ENCODE measurements at regions not wholly inside any gene's neighbourhood (a gene's known extent, or its start where the extent isn't known, plus 50 kb on each side); places are given as distances from the start of the nearest gene placed in this dataset.
A peak's percentile ranks its signal among the peaks of the same experiment; 100 is the strongest.

GRCh38 chr17:11082559-11082958 is 158.5 kb upstream of the SHISA6 start:
- Histone ChIP-seq H3K27ac (ENCODE audit: low read length) (no peak overlapping the region), H3K36me3 (ENCODE audit: control insufficient read depth, insufficient read depth, low read length) (no peaks in the 10 kb centered on the region), H3K9me3 (ENCODE audit: control insufficient read depth, insufficient read depth, low read length) (no peaks in the 10 kb centered on the region), H3K4me1 (ENCODE audit: control insufficient read depth, insufficient read depth, low read length) (no peaks in the 10 kb centered on the region), H3K4me3 (ENCODE audit: low read length) (no peak overlapping the region), H3K27me3 (ENCODE audit: control insufficient read depth, insufficient read depth, low read length) (no peaks in the 10 kb centered on the region)
- peak; percentile 20 for DNase-seq (ENCODE audit: low read depth, low spot score)

- Histone ChIP-seq H3K27me3 (ENCODE audit: control insufficient read depth, insufficient read depth, low read length) (no peaks in the 10 kb centered on the region), H3K4me3 (ENCODE audit: low read length) (no peak overlapping the region), H3K4me1 (ENCODE audit: control insufficient read depth, insufficient read depth, low read length) (no peaks in the 10 kb centered on the region), H3K36me3 (ENCODE audit: control insufficient read depth, insufficient read depth, low read length) (no peaks in the 10 kb centered on the region), H3K9me3 (ENCODE audit: control insufficient read depth, insufficient read depth, low read length) (no peaks in the 10 kb centered on the region), H3K27ac (ENCODE audit: low read length) (no peak overlapping the region)
- no CpG with 5 or more reads among the region's 3 CpGs for WGBS (ENCODE audit: insufficient coverage, insufficient read length)
- DNase-seq (ENCODE audit: low read depth, low spot score) = no peak
Measured at GRCh38 chr17:11081342-11081741, 159.7 kb upstream of the SHISA6 start.

- no peak for DNase-seq (ENCODE audit: low read depth, low spot score)
- no peak overlapping the region for H3K4me3 ChIP-seq (ENCODE audit: low read length)
- no peaks in the 10 kb centered on the region for H3K9me3 ChIP-seq (ENCODE audit: control insufficient read depth, insufficient read depth, low read length)
- WGBS (ENCODE audit: insufficient coverage, insufficient read length) = no CpG with 5 or more reads among the region's 1 CpG
- no peak overlapping the region for H3K27ac ChIP-seq (ENCODE audit: low read length)
- H3K36me3 ChIP-seq (ENCODE audit: control insufficient read depth, insufficient read depth, low read length) = no peaks in the 10 kb centered on the region
- no peaks in the 10 kb centered on the region for H3K4me1 ChIP-seq (ENCODE audit: control insufficient read depth, insufficient read depth, low read length)
- H3K27me3 ChIP-seq (ENCODE audit: control insufficient read depth, insufficient read depth, low read length) = no peaks in the 10 kb centered on the region
Measured at GRCh38 chr17:11077673-11078072, 163.3 kb upstream of the SHISA6 start.

GRCh38 chr17:11074451-11074850 is 166.6 kb upstream of the SHISA6 start:
- Histone ChIP-seq H3K27me3 (ENCODE audit: control insufficient read depth, insufficient read depth, low read length) (no peaks in the 10 kb centered on the region), H3K9me3 (ENCODE audit: control insufficient read depth, insufficient read depth, low read length) (no peaks in the 10 kb centered on the region), H3K36me3 (ENCODE audit: control insufficient read depth, insufficient read depth, low read length) (no peaks in the 10 kb centered on the region), H3K4me3 (ENCODE audit: low read length) (no peak overlapping the region), H3K27ac (ENCODE audit: low read length) (no peak overlapping the region), H3K4me1 (ENCODE audit: control insufficient read depth, insufficient read depth, low read length) (no peaks in the 10 kb centered on the region)
- no CpG with 5 or more reads among the region's 2 CpGs for WGBS (ENCODE audit: insufficient coverage, insufficient read length)
- DNase-seq (ENCODE audit: low read depth, low spot score) = no peak

- DNase-seq (ENCODE audit: low read depth, low spot score) = no peak
- H3K36me3 ChIP-seq (ENCODE audit: control insufficient read depth, insufficient read depth, low read length) = no peaks in the 10 kb centered on the region
Measured at GRCh38 chr17:11056926-11057325, 184.1 kb upstream of the SHISA6 start.

GRCh38 chr17:11053846-11054245 is 187.2 kb upstream of the SHISA6 start:
- no peaks in the 10 kb centered on the region for H3K9me3 ChIP-seq (ENCODE audit: control insufficient read depth, insufficient read depth, low read length)
- H3K27me3 ChIP-seq (ENCODE audit: control insufficient read depth, insufficient read depth, low read length) = no peaks in the 10 kb centered on the region
- no CpG with 5 or more reads among the region's 3 CpGs for WGBS (ENCODE audit: insufficient coverage, insufficient read length)
- DNase-seq (ENCODE audit: low read depth, low spot score) = no peak
- H3K4me1 ChIP-seq (ENCODE audit: control insufficient read depth, insufficient read depth, low read length) = no peaks in the 10 kb centered on the region
- no peaks in the 10 kb centered on the region for H3K36me3 ChIP-seq (ENCODE audit: control insufficient read depth, insufficient read depth, low read length)
- H3K4me3 ChIP-seq (ENCODE audit: low read length) = no peak overlapping the region
- H3K27ac ChIP-seq (ENCODE audit: low read length) = no peak overlapping the region

More at GRCh38 chr17:11056926-11057325, 184.1 kb upstream of the SHISA6 start:
- no peak overlapping the region for H3K4me3 ChIP-seq (ENCODE audit: low read length)
- no peaks in the 10 kb centered on the region for H3K4me1 ChIP-seq (ENCODE audit: control insufficient read depth, insufficient read depth, low read length)
- H3K9me3 ChIP-seq (ENCODE audit: control insufficient read depth, insufficient read depth, low read length) = no peaks in the 10 kb centered on the region
- no peak overlapping the region for H3K27ac ChIP-seq (ENCODE audit: low read length)
- H3K27me3 ChIP-seq (ENCODE audit: control insufficient read depth, insufficient read depth, low read length) = no peaks in the 10 kb centered on the region

- Histone ChIP-seq H3K9me3 (ENCODE audit: control insufficient read depth, insufficient read depth, low read length) (no peaks in the 10 kb centered on the region), H3K4me1 (ENCODE audit: control insufficient read depth, insufficient read depth, low read length) (no peaks in the 10 kb centered on the region), H3K4me3 (ENCODE audit: low read length) (no peak overlapping the region), H3K27ac (ENCODE audit: low read length) (no peak overlapping the region), H3K36me3 (ENCODE audit: control insufficient read depth, insufficient read depth, low read length) (no peaks in the 10 kb centered on the region), H3K27me3 (ENCODE audit: control insufficient read depth, insufficient read depth, low read length) (no peaks in the 10 kb centered on the region)
- DNase-seq (ENCODE audit: low read depth, low spot score) = no peak
- WGBS (ENCODE audit: insufficient coverage, insufficient read length) = no CpG with 5 or more reads among the region's 2 CpGs
Measured at GRCh38 chr17:11049539-11049938, 191.5 kb upstream of the SHISA6 start.

- Histone ChIP-seq H3K27ac (ENCODE audit: low read length) (no peak overlapping the region), H3K9me3 (ENCODE audit: control insufficient read depth, insufficient read depth, low read length) (no peaks in the 10 kb centered on the region), H3K36me3 (ENCODE audit: control insufficient read depth, insufficient read depth, low read length) (no peaks in the 10 kb centered on the region), H3K27me3 (ENCODE audit: control insufficient read depth, insufficient read depth, low read length) (no peaks in the 10 kb centered on the region), H3K4me1 (ENCODE audit: control insufficient read depth, insufficient read depth, low read length) (no peaks in the 10 kb centered on the region), H3K4me3 (ENCODE audit: low read length) (no peak overlapping the region)
- WGBS (ENCODE audit: insufficient coverage, insufficient read length) = no CpG with 5 or more reads among the region's 2 CpGs
- no peak for DNase-seq (ENCODE audit: low read depth, low spot score)
Measured at GRCh38 chr17:11047228-11047627, 193.8 kb upstream of the SHISA6 start.

- WGBS (ENCODE audit: insufficient coverage, insufficient read length) = no CpG with 5 or more reads among the region's 1 CpG
- Histone ChIP-seq H3K4me3 (ENCODE audit: low read length) (no peak overlapping the region), H3K36me3 (ENCODE audit: control insufficient read depth, insufficient read depth, low read length) (no peaks in the 10 kb centered on the region), H3K27me3 (ENCODE audit: control insufficient read depth, insufficient read depth, low read length) (no peaks in the 10 kb centered on the region), H3K27ac (ENCODE audit: low read length) (no peak overlapping the region), H3K9me3 (ENCODE audit: control insufficient read depth, insufficient read depth, low read length) (no peaks in the 10 kb centered on the region), H3K4me1 (ENCODE audit: control insufficient read depth, insufficient read depth, low read length) (no peaks in the 10 kb centered on the region)
- DNase-seq (ENCODE audit: low read depth, low spot score) = no peak
Measured at GRCh38 chr17:11039342-11039741, 201.5 kb upstream of the PIRT start.

GRCh38 chr17:11035681-11036080 is 197.8 kb upstream of the PIRT start:
- Histone ChIP-seq H3K9me3 (ENCODE audit: control insufficient read depth, insufficient read depth, low read length) (no peaks in the 10 kb centered on the region), H3K36me3 (ENCODE audit: control insufficient read depth, insufficient read depth, low read length) (no peaks in the 10 kb centered on the region), H3K27ac (ENCODE audit: low read length) (no peak overlapping the region), H3K27me3 (ENCODE audit: control insufficient read depth, insufficient read depth, low read length) (no peaks in the 10 kb centered on the region), H3K4me1 (ENCODE audit: control insufficient read depth, insufficient read depth, low read length) (0 out of 2 replicates have a peak, but pooled peaks cover 2% of the 10 kb centered on the region), H3K4me3 (ENCODE audit: low read length) (no peak overlapping the region)
- DNase-seq (ENCODE audit: low read depth, low spot score) = no peak
- 100% methylated on average over 2 of the region's 5 CpGs for WGBS (ENCODE audit: insufficient coverage, insufficient read length)

GRCh38 chr17:11031787-11032186 is 193.9 kb upstream of the PIRT start:
- no peaks in the 10 kb centered on the region for H3K36me3 ChIP-seq (ENCODE audit: control insufficient read depth, insufficient read depth, low read length)
- no peak overlapping the region for H3K4me3 ChIP-seq (ENCODE audit: low read length)
- peak; percentile 55 for DNase-seq (ENCODE audit: low read depth, low spot score)
- H3K9me3 ChIP-seq (ENCODE audit: control insufficient read depth, insufficient read depth, low read length) = no peaks in the 10 kb centered on the region
- no peak overlapping the region for H3K27ac ChIP-seq (ENCODE audit: low read length)
- WGBS (ENCODE audit: insufficient coverage, insufficient read length) = no CpG with 5 or more reads among the region's 4 CpGs
- 0 out of 2 replicates have a peak, but pooled peaks cover 2% of the 10 kb centered on the region for H3K4me1 ChIP-seq (ENCODE audit: control insufficient read depth, insufficient read depth, low read length)
- H3K27me3 ChIP-seq (ENCODE audit: control insufficient read depth, insufficient read depth, low read length) = no peaks in the 10 kb centered on the region

Measured in iPS DF 6.9 (cell line).